ENCODE measurements at regions not wholly inside any gene's neighbourhood (a gene's known extent, or its start where the extent isn't known, plus 50 kb on each side); places are given as distances from the start of the nearest gene placed in this dataset.

GRCh38 chr4:11543706-11544105, 115.0 kb upstream of the HS3ST1 start:
- POLR2A ChIA-PET: interaction anchor here (0.6 to 3.8 kb wide), 11 partner anchors 8 to 155 kb away, joined by 3 to 32 read pairs (median 4); partner anchors contain the start of gene HS3ST1
- peak overlapping the region; percentile 96 for H3K27ac ChIP-seq (ENCODE audit: low read depth, low read length)
- H3K9me3 ChIP-seq (ENCODE audit: control insufficient read depth in 1 of 2, insufficient read depth in 1 of 2, low read depth in 1 of 2, low read length in 2 of 2): no peaks in the 10 kb centered on the region
- peaks cover 60 to 81% of the 10 kb centered on the region in 2 experiments for H3K4me1 ChIP-seq (ENCODE audit: control insufficient read depth in 1 of 2, insufficient read depth in 2 of 2, low read length in 2 of 2)
- BruUV-seq (replicated peaks): no TSS peak
- no peaks in the 10 kb centered on the region for H3K36me3 ChIP-seq (ENCODE audit: control insufficient read depth in 1 of 2, insufficient read depth in 2 of 2, low read length in 2 of 2)
- ATAC-seq: peak; percentile 71
- DNase-seq (ENCODE audit: low read depth, low spot score): peak; percentile 91
- peak overlapping the region; percentile 64 for H3K9ac ChIP-seq (ENCODE audit: low read length)
- no peaks in the 10 kb centered on the region for H4K20me1 ChIP-seq (ENCODE audit: insufficient read depth)
- peak overlapping the region; percentile 62 for H3K4me2 ChIP-seq (ENCODE audit: low read length)
- H2AFZ ChIP-seq (ENCODE audit: low read depth, low read length, poor library complexity, severe bottlenecking): no peak overlapping the region
- peak overlapping the region in 1 of 2 experiments; percentile 6; a peak in 1 of 4 replicates for H3K4me3 ChIP-seq (replicated peaks in 1 of 2; ENCODE audit: low read depth in 1 of 2, low read length in 2 of 2)
- no peaks in the 10 kb centered on the region for H3K79me2 ChIP-seq (ENCODE audit: insufficient read depth, low read length)
- intact Hi-C loops (cut with micrococcal nuclease): loop anchor here (5.0 to 10.0 kb wide), 2 partner anchors 71 to 159 kb away; no protein-coding TSS in a partner anchor
- CTCF ChIA-PET: interaction anchor here (1.5 kb wide), 1 partner anchor 80 kb away, joined by 5 read pairs; no protein-coding TSS in a partner anchor
- no peaks in the 10 kb centered on the region for H3K27me3 ChIP-seq (ENCODE audit: insufficient read depth, low read length)
- H3K9me2 ChIP-seq (ENCODE audit: insufficient read depth): no peaks in the 10 kb centered on the region
- RAD21 ChIA-PET (ENCODE audit: low non-redundant PET in 1 of 2, low total read pairs in 2 of 2, uncharacterized antibody in 2 of 2, unreplicated experiment in 2 of 2): interaction anchor here in 1 of 2 experiments (2.2 kb wide), 1 partner anchor 80 kb away, joined by 9 read pairs; no protein-coding TSS in a partner anchor
- TF ChIP-seq EZH2 (IDR thresholded peaks at IDR 0.05): no peak
- peak; percentile 22; the same call in 1 of the 2 replicates for TF ChIP-seq ZFX (IDR thresholded peaks at IDR 0.05)
- no peak for TF ChIP-seq EGR1 (IDR thresholded peaks at IDR 0.05; ENCODE audit: low read depth)
- TF ChIP-seq POLR2AphosphoS5 (IDR thresholded peaks at IDR 0.05; ENCODE audit: low read depth, low read length): peak; percentile 53
- peak; percentile 92 for TF ChIP-seq JUND (IDR thresholded peaks at IDR 0.05)
- TF ChIP-seq, protein P1, sequence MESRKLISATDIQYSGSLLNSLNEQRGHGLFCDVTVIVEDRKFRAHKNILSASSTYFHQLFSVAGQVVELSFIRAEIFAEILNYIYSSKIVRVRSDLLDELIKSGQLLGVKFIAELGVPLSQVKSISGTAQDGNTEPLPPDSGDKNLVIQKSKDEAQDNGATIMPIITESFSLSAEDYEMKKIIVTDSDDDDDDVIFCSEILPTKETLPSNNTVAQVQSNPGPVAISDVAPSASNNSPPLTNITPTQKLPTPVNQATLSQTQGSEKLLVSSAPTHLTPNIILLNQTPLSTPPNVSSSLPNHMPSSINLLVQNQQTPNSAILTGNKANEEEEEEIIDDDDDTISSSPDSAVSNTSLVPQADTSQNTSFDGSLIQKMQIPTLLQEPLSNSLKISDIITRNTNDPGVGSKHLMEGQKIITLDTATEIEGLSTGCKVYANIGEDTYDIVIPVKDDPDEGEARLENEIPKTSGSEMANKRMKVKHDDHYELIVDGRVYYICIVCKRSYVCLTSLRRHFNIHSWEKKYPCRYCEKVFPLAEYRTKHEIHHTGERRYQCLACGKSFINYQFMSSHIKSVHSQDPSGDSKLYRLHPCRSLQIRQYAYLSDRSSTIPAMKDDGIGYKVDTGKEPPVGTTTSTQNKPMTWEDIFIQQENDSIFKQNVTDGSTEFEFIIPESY (IDR thresholded peaks at IDR 0.05; ENCODE audit: extremely low read depth, insufficient replicate concordance, low read length): peak; percentile 60
- no peak for TF ChIP-seq ZNF274 (IDR thresholded peaks at IDR 0.05; ENCODE audit: low read depth, low read length)
- peak; percentile 85 for TF ChIP-seq SRF (IDR thresholded peaks at IDR 0.05; ENCODE audit: low read depth)
- no peak for TF ChIP-seq REST (IDR thresholded peaks at IDR 0.05; ENCODE audit: low read depth)
- 0 out of 2 replicates have a peak, but pooled peaks have one; percentile 40 for TF ChIP-seq SIN3A (IDR thresholded peaks at IDR 0.05; ENCODE audit: low read depth)
- peak; percentile 98 for TF ChIP-seq SP1 (IDR thresholded peaks at IDR 0.05; ENCODE audit: low read depth)
- no peak; the same call in none of the 2 replicates for TF ChIP-seq RAD21 (IDR thresholded peaks at IDR 0.05; ENCODE audit: low read depth)
- TF ChIP-seq, protein P2, sequence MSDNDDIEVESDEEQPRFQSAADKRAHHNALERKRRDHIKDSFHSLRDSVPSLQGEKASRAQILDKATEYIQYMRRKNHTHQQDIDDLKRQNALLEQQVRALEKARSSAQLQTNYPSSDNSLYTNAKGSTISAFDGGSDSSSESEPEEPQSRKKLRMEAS (IDR thresholded peaks at IDR 0.05): peak; percentile 96
- TF ChIP-seq, protein P3, sequence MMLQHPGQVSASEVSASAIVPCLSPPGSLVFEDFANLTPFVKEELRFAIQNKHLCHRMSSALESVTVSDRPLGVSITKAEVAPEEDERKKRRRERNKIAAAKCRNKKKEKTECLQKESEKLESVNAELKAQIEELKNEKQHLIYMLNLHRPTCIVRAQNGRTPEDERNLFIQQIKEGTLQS (IDR thresholded peaks at IDR 0.05): no peak
- TF ChIP-seq TCF7L2 (IDR thresholded peaks at IDR 0.05; ENCODE audit: borderline replicate concordance, extremely low read depth, insufficient read depth, insufficient read length): peak; percentile 81
- peak; percentile 43 for TF ChIP-seq YY1 (IDR thresholded peaks at IDR 0.05; ENCODE audit: extremely low read depth, insufficient replicate concordance, low read depth, low read length)
- TF ChIP-seq, protein P4, sequence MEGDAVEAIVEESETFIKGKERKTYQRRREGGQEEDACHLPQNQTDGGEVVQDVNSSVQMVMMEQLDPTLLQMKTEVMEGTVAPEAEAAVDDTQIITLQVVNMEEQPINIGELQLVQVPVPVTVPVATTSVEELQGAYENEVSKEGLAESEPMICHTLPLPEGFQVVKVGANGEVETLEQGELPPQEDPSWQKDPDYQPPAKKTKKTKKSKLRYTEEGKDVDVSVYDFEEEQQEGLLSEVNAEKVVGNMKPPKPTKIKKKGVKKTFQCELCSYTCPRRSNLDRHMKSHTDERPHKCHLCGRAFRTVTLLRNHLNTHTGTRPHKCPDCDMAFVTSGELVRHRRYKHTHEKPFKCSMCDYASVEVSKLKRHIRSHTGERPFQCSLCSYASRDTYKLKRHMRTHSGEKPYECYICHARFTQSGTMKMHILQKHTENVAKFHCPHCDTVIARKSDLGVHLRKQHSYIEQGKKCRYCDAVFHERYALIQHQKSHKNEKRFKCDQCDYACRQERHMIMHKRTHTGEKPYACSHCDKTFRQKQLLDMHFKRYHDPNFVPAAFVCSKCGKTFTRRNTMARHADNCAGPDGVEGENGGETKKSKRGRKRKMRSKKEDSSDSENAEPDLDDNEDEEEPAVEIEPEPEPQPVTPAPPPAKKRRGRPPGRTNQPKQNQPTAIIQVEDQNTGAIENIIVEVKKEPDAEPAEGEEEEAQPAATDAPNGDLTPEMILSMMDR (IDR thresholded peaks at IDR 0.05 in 2 of 3, conservative IDR thresholded peaks at IDR 0.05 in 1 of 3; ENCODE audit: borderline replicate concordance in 1 of 3, insufficient read depth in 1 of 3, low read depth in 2 of 3, low read length in 2 of 3): no peak
- no peak for TF ChIP-seq ELF1 (IDR thresholded peaks at IDR 0.05; ENCODE audit: borderline replicate concordance, low read depth)
- peak; percentile 97 for TF ChIP-seq CBX3 (IDR thresholded peaks at IDR 0.05; ENCODE audit: low read depth)
- no peak for TF ChIP-seq EZH2phosphoT487 (IDR thresholded peaks at IDR 0.05; ENCODE audit: borderline replicate concordance)
